IMR-90 (cell line): ENCODE measurements at regions not wholly inside any gene's neighbourhood (a gene's known extent, or its start where the extent isn't known, plus 50 kb on each side); places are given as distances from the start of the nearest gene placed in this dataset.

Experiments used
- ATAC-seq: fragments of 200-7000 bp; cut with Tn5 transposase; 2 replicates; pipeline ENCODE4 v1.9.1; 2020; ENCODE audit warnings: low read depth, mild to moderate bottlenecking, moderate library complexity
- BruUV-seq: library from RNA; stranded (reverse); fragments of 400-500 nt; replicated peaks from 2 replicates; lab custom pipeline; 2021; lab: Mats Ljungman, UMichigan
- CTCF ChIA-PET: fragments of 300-600 bp; formaldehyde crosslinking; extraction: SDS; loops from one replicate; lab custom pipeline; 2021; ENCODE audit warnings: antibody characterized with exemption; lab: Yijun Ruan, JAX
- POLR2A ChIA-PET: fragments of 300-600 bp; sonication (Branson Sonifier 250); formaldehyde crosslinking; loops from one replicate; lab custom pipeline; 2022; ENCODE audit warnings: antibody characterized with exemption; ENCODE audit not compliant: unreplicated experiment; lab: Charles Lee
- DNase-seq: peaks from one replicate; pipeline ENCODE4 v3.0.0; 2013
- H2AFZ ChIP-seq: replicated peaks from 2 replicates; pipeline ENCODE3; 2013; ENCODE audit warnings: low read length, mild to moderate bottlenecking; ENCODE audit not compliant: poor library complexity
- H2AK5ac ChIP-seq: 2 replicates; pipeline ENCODE4 v1.6.1; 2013; ENCODE audit warnings: low read depth, low read length, inconsistent platforms
- H2AK9ac ChIP-seq: replicated peaks from 2 replicates; pipeline ENCODE3; 2013; ENCODE audit warnings: mild to moderate bottlenecking, low read depth, low read length, moderate library complexity; ENCODE audit not compliant: poor library complexity
- H2BK120ac ChIP-seq: 2 replicates; pipeline ENCODE4 v1.6.1; 2013; ENCODE audit warnings: low read depth, low read length, inconsistent platforms
- H2BK15ac ChIP-seq: 3 replicates; pipeline ENCODE4 v1.6.1; 2013; ENCODE audit warnings: low read depth, low read length, inconsistent platforms
- H2BK20ac ChIP-seq: 2 replicates; pipeline ENCODE4 v1.6.1; 2013; ENCODE audit warnings: low read depth, mild to moderate bottlenecking, inconsistent platforms, low read length, moderate library complexity
- H2BK5ac ChIP-seq: 2 replicates; pipeline ENCODE4 v1.6.1; 2013; ENCODE audit warnings: mild to moderate bottlenecking, low read depth, low read length, inconsistent platforms; ENCODE audit not compliant: poor library complexity, severe bottlenecking
- H3K14ac ChIP-seq: replicated peaks from 2 replicates; pipeline ENCODE4 v1.6.1; 2013; ENCODE audit warnings: low read depth, low read length, inconsistent platforms
- H3K18ac ChIP-seq: 2 replicates; pipeline ENCODE4 v1.6.1; 2013; ENCODE audit warnings: low read depth, low read length, control low read depth
- H3K23ac ChIP-seq: 2 replicates; pipeline ENCODE4 v1.6.1; 2013; ENCODE audit warnings: low read depth, low read length, inconsistent platforms
- H3K27ac ChIP-seq: 2 replicates; pipeline ENCODE4 v1.5.1; 2013; ENCODE audit warnings: mild to moderate bottlenecking, control low read depth, low read length; ENCODE audit not compliant: insufficient read depth
- H3K27me3 ChIP-seq: 2 replicates; pipeline ENCODE4 v1.6.1; 2013; ENCODE audit warnings: low read length; ENCODE audit not compliant: control insufficient read depth, insufficient read depth
- H3K36me3 ChIP-seq: 2 replicates; pipeline ENCODE4 v1.6.1; 2013; ENCODE audit warnings: low read length, mixed read lengths; ENCODE audit not compliant: control insufficient read depth, insufficient read depth
- H3K4ac ChIP-seq: 2 replicates; pipeline ENCODE4 v1.6.1; 2013; ENCODE audit warnings: low read depth, low read length, inconsistent platforms
- H3K4me1 ChIP-seq: 2 replicates; pipeline ENCODE4 v1.6.1; 2013; ENCODE audit warnings: low read length, mixed read lengths; ENCODE audit not compliant: control insufficient read depth, insufficient read depth
- H3K4me2 ChIP-seq: 2 replicates; pipeline ENCODE4 v1.6.1; 2013; ENCODE audit warnings: low read depth, mild to moderate bottlenecking, control low read depth, low read length, moderate library complexity
- H3K4me3 ChIP-seq: 2 replicates; pipeline ENCODE4 v1.5.1; 2013; ENCODE audit warnings: low read depth, mild to moderate bottlenecking, control low read depth, low read length, moderate library complexity; ENCODE audit not compliant: insufficient read depth
- H3K56ac ChIP-seq: 2 replicates; pipeline ENCODE4 v1.6.1; 2013; ENCODE audit warnings: low read length, inconsistent platforms; ENCODE audit not compliant: insufficient read depth; ENCODE audit errors: extremely low read depth
- H3K79me1 ChIP-seq, 2 experiments: 2 replicates each; pipeline ENCODE4 v1.6.1; 2013; ENCODE audit warnings: low read length in 2 of 2, inconsistent platforms in 1 of 2, low read depth in 1 of 2
- H3K9ac ChIP-seq: 2 replicates; pipeline ENCODE4 v1.6.1; 2013; ENCODE audit warnings: low read depth, low read length, control low read depth
- H3K9me1 ChIP-seq: 2 replicates; pipeline ENCODE4 v1.6.1; 2013; ENCODE audit warnings: low read length, inconsistent platforms; ENCODE audit not compliant: insufficient read depth
- H3K9me3 ChIP-seq: 2 replicates; pipeline ENCODE4 v1.6.1; 2013; ENCODE audit warnings: low read length; ENCODE audit not compliant: control insufficient read depth, insufficient read depth
- H4K20me1 ChIP-seq: 2 replicates; pipeline ENCODE4 v1.6.1; 2013; ENCODE audit warnings: low read length, inconsistent platforms; ENCODE audit not compliant: insufficient read depth
- H4K5ac ChIP-seq: 2 replicates; pipeline ENCODE4 v1.6.1; 2013; ENCODE audit warnings: mild to moderate bottlenecking, low read depth, low read length, control low read depth
- H4K8ac ChIP-seq, 2 experiments: 2 replicates each; pipeline ENCODE4 v1.6.1; 2013; ENCODE audit warnings: low read depth in 2 of 2, low read length in 2 of 2, control low read depth in 1 of 2, inconsistent platforms in 1 of 2
- H4K91ac ChIP-seq: 2 replicates; pipeline ENCODE4 v1.6.1; 2013; ENCODE audit warnings: low read depth, low read length, inconsistent platforms; ENCODE audit not compliant: insufficient read depth
- BHLHE40 ChIP-seq: fragments of 150-350 bp; IDR thresholded peaks from 2 replicates; pipeline ENCODE4 v1.6.1; 2016; ENCODE audit warnings: mild to moderate bottlenecking, low read depth, low read length
- CEBPB ChIP-seq: IDR thresholded peaks from 2 replicates; pipeline ENCODE4 v1.6.1; 2012; ENCODE audit warnings: low read depth, low read length, improper control_type of control experiment
- CHD1 ChIP-seq: IDR thresholded peaks from 2 replicates; pipeline ENCODE4 v1.6.1; 2012; ENCODE audit warnings: low read depth, low read length, improper control_type of control experiment
- FOS ChIP-seq: fragments of 150-350 bp; IDR thresholded peaks from 2 replicates; pipeline ENCODE4 v1.6.1; 2016; ENCODE audit warnings: low read depth, low read length
- MAFK ChIP-seq: IDR thresholded peaks from 2 replicates; pipeline ENCODE4 v1.6.1; 2012; ENCODE audit warnings: low read depth, low read length, improper control_type of control experiment
- MAZ ChIP-seq: IDR thresholded peaks from 2 replicates; pipeline ENCODE4 v1.6.1; 2012; ENCODE audit warnings: low read depth, mild to moderate bottlenecking, low read length, improper control_type of control experiment, moderate library complexity, borderline replicate concordance
- MXI1 ChIP-seq: IDR thresholded peaks from 2 replicates; pipeline ENCODE4 v1.6.1; 2012; ENCODE audit warnings: low read depth, mild to moderate bottlenecking, low read length, moderate library complexity, borderline replicate concordance
- NFE2L2 ChIP-seq: fragments of 150-350 bp; IDR thresholded peaks from 2 replicates; pipeline ENCODE4 v1.6.1; 2016; ENCODE audit warnings: low read depth, mild to moderate bottlenecking, low read length
- POLR2A ChIP-seq: IDR thresholded peaks from 2 replicates; pipeline ENCODE4 v1.6.1; 2012; ENCODE audit warnings: mild to moderate bottlenecking, low read depth, low read length
- RAD21 ChIP-seq: IDR thresholded peaks from 2 replicates; pipeline ENCODE4 v1.6.1; 2012; ENCODE audit warnings: low read length, improper control_type of control experiment
- RCOR1 ChIP-seq: IDR thresholded peaks from 2 replicates; pipeline ENCODE4 v1.6.1; 2012; ENCODE audit warnings: mild to moderate bottlenecking, low read length, improper control_type of control experiment; ENCODE audit not compliant: insufficient replicate concordance
- RFX5 ChIP-seq: IDR thresholded peaks from 2 replicates; pipeline ENCODE4 v1.8.0; 2012; ENCODE audit warnings: low read depth, mild to moderate bottlenecking, low read length, moderate library complexity
- SMC3 ChIP-seq: fragments of 150-350 bp; IDR thresholded peaks from 2 replicates; pipeline ENCODE4 v1.6.1; 2016; ENCODE audit warnings: low read depth, mild to moderate bottlenecking, antibody characterized with exemption, low read length, moderate library complexity
- WGBS, 2 experiments: methylation state at CpG; one replicate each; pipeline versions ENCODE4 v1.1.5 to v1.1.7; 2013; ENCODE audit warnings: missing lambda C conversion rate in 2 of 2; ENCODE audit not compliant: insufficient read length in 1 of 2; ENCODE audit errors: extremely low coverage in 2 of 2; 5-methylcytosine and 5-hydroxymethylcytosine counted together
- dilution Hi-C: fragments of 300-500 bp; cut with HindIII; formaldehyde crosslinking; loops from one replicate; pipeline ENCODE4 v1.14.3; 2018; ENCODE audit warnings: low sequenced_read_pairs; ENCODE audit not compliant: unreplicated experiment
- in situ Hi-C: fragments of 300-500 bp; cut with MboI; formaldehyde crosslinking; loops from 3 replicates; pipeline ENCODE4 v1.14.3; 2019; ENCODE audit warnings: low sequenced_read_pairs, inconsistent platforms, mixed read lengths
- intact Hi-C: fragments of 100-400 bp; cut with micrococcal nuclease; formaldehyde crosslinking; loops from 2 replicates; pipeline ENCODE4 v1.10.0; 2022
- TF ChIP-seq, protein P1 (sequence below): fragments of 150-350 bp; IDR thresholded peaks from 2 replicates; pipeline ENCODE4 v1.6.1; 2017; ENCODE audit warnings: mild to moderate bottlenecking, antibody characterized with exemption, low read length, low read depth
- TF ChIP-seq, protein P2 (sequence below): fragments of 150-350 bp; IDR thresholded peaks from 2 replicates; pipeline ENCODE4 v1.6.1; 2016; ENCODE audit warnings: low read depth, mild to moderate bottlenecking, low read length, moderate library complexity, borderline replicate concordance
- TF ChIP-seq, protein P3 (sequence below): conservative IDR thresholded peaks from 2 replicates; pipeline ENCODE4 v1.5.1; 2012; ENCODE audit warnings: mild to moderate bottlenecking, low read depth, low read length, improper control_type of control experiment

DNA sequence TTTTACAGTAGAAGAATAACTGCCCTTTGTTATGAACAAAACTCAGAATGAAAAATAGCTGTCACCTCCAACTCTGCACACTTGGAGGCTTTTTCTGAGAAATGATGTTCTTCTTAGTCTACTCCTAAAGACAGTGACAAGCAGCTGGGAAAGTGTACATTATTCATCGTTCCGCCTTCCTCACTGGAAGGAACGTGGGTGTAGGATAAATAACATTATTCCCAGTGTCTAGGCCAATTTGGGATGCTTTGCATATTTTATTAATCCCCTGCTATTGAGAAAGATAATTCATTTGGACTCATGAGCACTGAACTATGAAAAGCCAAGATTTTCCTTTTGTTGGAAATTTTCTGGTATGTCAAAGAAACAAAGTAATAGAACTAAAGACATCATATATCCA is 87.8 kb downstream of the VCX2 start:
- ChIA-PET CTCF (no interaction called here), POLR2A (no interaction called here)
- no peak overlapping the region for H3K4me3 ChIP-seq
- no peak overlapping the region for H2BK15ac ChIP-seq
- no peak overlapping the region for H2AK9ac ChIP-seq
- no peak overlapping the region for H2AFZ ChIP-seq
- no peak overlapping the region for H3K56ac ChIP-seq
- DNase-seq (no peak), ATAC-seq (no peak)
- H3K23ac ChIP-seq: no peak overlapping the region
- no peaks in the 10 kb centered on the region for H3K4me1 ChIP-seq
- no peak overlapping the region for H2BK120ac ChIP-seq
- no peak overlapping the region for H3K9ac ChIP-seq
- H3K27ac ChIP-seq: no peak overlapping the region
- TF ChIP-seq RAD21: no peak
- TF ChIP-seq MAZ: no peak
- TF ChIP-seq MAFK: no peak
- no peak for TF ChIP-seq NFE2L2
- no peak for TF ChIP-seq CHD1
- no peak for TF ChIP-seq SMC3
- no peak for TF ChIP-seq MXI1
- TF ChIP-seq, protein P1, sequence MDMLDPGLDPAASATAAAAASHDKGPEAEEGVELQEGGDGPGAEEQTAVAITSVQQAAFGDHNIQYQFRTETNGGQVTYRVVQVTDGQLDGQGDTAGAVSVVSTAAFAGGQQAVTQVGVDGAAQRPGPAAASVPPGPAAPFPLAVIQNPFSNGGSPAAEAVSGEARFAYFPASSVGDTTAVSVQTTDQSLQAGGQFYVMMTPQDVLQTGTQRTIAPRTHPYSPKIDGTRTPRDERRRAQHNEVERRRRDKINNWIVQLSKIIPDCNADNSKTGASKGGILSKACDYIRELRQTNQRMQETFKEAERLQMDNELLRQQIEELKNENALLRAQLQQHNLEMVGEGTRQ: no peak
- no peak for TF ChIP-seq CEBPB
- no peak for TF ChIP-seq POLR2A
- TF ChIP-seq, protein P2, sequence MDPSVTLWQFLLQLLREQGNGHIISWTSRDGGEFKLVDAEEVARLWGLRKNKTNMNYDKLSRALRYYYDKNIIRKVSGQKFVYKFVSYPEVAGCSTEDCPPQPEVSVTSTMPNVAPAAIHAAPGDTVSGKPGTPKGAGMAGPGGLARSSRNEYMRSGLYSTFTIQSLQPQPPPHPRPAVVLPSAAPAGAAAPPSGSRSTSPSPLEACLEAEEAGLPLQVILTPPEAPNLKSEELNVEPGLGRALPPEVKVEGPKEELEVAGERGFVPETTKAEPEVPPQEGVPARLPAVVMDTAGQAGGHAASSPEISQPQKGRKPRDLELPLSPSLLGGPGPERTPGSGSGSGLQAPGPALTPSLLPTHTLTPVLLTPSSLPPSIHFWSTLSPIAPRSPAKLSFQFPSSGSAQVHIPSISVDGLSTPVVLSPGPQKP: no peak
- no peak for TF ChIP-seq BHLHE40
- TF ChIP-seq, protein P3, sequence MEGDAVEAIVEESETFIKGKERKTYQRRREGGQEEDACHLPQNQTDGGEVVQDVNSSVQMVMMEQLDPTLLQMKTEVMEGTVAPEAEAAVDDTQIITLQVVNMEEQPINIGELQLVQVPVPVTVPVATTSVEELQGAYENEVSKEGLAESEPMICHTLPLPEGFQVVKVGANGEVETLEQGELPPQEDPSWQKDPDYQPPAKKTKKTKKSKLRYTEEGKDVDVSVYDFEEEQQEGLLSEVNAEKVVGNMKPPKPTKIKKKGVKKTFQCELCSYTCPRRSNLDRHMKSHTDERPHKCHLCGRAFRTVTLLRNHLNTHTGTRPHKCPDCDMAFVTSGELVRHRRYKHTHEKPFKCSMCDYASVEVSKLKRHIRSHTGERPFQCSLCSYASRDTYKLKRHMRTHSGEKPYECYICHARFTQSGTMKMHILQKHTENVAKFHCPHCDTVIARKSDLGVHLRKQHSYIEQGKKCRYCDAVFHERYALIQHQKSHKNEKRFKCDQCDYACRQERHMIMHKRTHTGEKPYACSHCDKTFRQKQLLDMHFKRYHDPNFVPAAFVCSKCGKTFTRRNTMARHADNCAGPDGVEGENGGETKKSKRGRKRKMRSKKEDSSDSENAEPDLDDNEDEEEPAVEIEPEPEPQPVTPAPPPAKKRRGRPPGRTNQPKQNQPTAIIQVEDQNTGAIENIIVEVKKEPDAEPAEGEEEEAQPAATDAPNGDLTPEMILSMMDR: no peak
- TF ChIP-seq RCOR1: no peak
- TF ChIP-seq FOS: no peak
- TF ChIP-seq RFX5: no peak
- no peak overlapping the region for H2AK5ac ChIP-seq
- intact Hi-C loops: no loop called here
- H3K4me2 ChIP-seq: no peak overlapping the region
- in situ Hi-C loops: no loop called here
- H3K18ac ChIP-seq: no peak overlapping the region
- H4K91ac ChIP-seq: no peak overlapping the region
- H3K4ac ChIP-seq: no peak overlapping the region
- dilution Hi-C loops: no loop called here
- H3K9me1 ChIP-seq: no peaks in the 10 kb centered on the region
- no peaks in the 10 kb centered on the region for H3K36me3 ChIP-seq
- no peak overlapping the region for H2BK20ac ChIP-seq
- no peak overlapping the region for H4K5ac ChIP-seq
- H4K20me1 ChIP-seq: no peaks in the 10 kb centered on the region
- no CpG with 5 or more reads among the region's 3 CpGs for WGBS, 2 experiments
- no peaks in the 10 kb centered on the region for H3K27me3 ChIP-seq
- H2BK5ac ChIP-seq: no peak overlapping the region
- no peaks in the 10 kb centered on the region for H3K79me1 ChIP-seq
- H3K14ac ChIP-seq: no peak overlapping the region
- no TSS peak for BruUV-seq
- H4K8ac ChIP-seq: no peak overlapping the region
- peaks cover 2% of the 10 kb centered on the region for H3K9me3 ChIP-seq
